ENCODE measurements at regions not wholly inside any gene's neighbourhood (a gene's known extent, or its start where the extent isn't known, plus 50 kb on each side); places are given as distances from the start of the nearest gene placed in this dataset.

DNA sequence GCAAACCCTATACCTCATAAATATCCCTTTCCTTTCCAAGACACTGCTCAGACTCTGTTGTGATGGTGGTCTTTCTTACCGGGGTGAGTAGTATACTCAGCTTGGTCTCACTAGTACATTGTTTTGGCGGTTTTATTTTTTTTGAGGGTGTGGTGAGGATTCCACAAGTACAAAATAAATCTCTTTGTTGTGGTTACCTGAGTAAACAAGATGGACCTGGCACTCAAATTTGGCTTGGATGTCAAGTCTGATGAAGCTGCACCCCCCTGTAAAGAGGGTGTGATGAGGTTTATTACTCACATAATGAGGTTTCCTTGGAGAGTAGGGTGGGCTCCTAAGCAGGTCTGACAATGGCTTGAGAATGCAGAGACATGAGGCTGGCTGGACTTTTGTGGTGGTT, 68.2 kb upstream of the KCNJ6 start:
- TF ChIP-seq MAZ (IDR thresholded peaks at IDR 0.05; ENCODE audit: borderline replicate concordance, low read depth, low read length) (no peak), MXI1 (IDR thresholded peaks at IDR 0.05; ENCODE audit: borderline replicate concordance, low read depth, low read length) (no peak), SMC3 (IDR thresholded peaks at IDR 0.05; ENCODE audit: low read depth, low read length) (no peak), POLR2A (IDR thresholded peaks at IDR 0.05; ENCODE audit: low read depth, low read length) (no peak), RFX5 (IDR thresholded peaks at IDR 0.05; ENCODE audit: low read depth, low read length) (no peak), RCOR1 (IDR thresholded peaks at IDR 0.05; ENCODE audit: insufficient replicate concordance, low read length) (no peak), FOS (IDR thresholded peaks at IDR 0.05; ENCODE audit: low read depth, low read length) (no peak), CEBPB (IDR thresholded peaks at IDR 0.05; ENCODE audit: low read depth, low read length) (no peak), MAFK (IDR thresholded peaks at IDR 0.05; ENCODE audit: low read depth, low read length) (no peak), RAD21 (IDR thresholded peaks at IDR 0.05; ENCODE audit: low read length) (no peak), CHD1 (IDR thresholded peaks at IDR 0.05; ENCODE audit: low read depth, low read length) (no peak), NFE2L2 (IDR thresholded peaks at IDR 0.05; ENCODE audit: low read depth, low read length) (no peak), BHLHE40 (IDR thresholded peaks at IDR 0.05; ENCODE audit: low read depth, low read length) (no peak)
- TF ChIP-seq, protein P1, sequence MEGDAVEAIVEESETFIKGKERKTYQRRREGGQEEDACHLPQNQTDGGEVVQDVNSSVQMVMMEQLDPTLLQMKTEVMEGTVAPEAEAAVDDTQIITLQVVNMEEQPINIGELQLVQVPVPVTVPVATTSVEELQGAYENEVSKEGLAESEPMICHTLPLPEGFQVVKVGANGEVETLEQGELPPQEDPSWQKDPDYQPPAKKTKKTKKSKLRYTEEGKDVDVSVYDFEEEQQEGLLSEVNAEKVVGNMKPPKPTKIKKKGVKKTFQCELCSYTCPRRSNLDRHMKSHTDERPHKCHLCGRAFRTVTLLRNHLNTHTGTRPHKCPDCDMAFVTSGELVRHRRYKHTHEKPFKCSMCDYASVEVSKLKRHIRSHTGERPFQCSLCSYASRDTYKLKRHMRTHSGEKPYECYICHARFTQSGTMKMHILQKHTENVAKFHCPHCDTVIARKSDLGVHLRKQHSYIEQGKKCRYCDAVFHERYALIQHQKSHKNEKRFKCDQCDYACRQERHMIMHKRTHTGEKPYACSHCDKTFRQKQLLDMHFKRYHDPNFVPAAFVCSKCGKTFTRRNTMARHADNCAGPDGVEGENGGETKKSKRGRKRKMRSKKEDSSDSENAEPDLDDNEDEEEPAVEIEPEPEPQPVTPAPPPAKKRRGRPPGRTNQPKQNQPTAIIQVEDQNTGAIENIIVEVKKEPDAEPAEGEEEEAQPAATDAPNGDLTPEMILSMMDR (conservative IDR thresholded peaks at IDR 0.05; ENCODE audit: low read depth, low read length): no peak
- TF ChIP-seq, protein P2, sequence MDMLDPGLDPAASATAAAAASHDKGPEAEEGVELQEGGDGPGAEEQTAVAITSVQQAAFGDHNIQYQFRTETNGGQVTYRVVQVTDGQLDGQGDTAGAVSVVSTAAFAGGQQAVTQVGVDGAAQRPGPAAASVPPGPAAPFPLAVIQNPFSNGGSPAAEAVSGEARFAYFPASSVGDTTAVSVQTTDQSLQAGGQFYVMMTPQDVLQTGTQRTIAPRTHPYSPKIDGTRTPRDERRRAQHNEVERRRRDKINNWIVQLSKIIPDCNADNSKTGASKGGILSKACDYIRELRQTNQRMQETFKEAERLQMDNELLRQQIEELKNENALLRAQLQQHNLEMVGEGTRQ (IDR thresholded peaks at IDR 0.05; ENCODE audit: low read depth, low read length): no peak
- TF ChIP-seq, protein P3, sequence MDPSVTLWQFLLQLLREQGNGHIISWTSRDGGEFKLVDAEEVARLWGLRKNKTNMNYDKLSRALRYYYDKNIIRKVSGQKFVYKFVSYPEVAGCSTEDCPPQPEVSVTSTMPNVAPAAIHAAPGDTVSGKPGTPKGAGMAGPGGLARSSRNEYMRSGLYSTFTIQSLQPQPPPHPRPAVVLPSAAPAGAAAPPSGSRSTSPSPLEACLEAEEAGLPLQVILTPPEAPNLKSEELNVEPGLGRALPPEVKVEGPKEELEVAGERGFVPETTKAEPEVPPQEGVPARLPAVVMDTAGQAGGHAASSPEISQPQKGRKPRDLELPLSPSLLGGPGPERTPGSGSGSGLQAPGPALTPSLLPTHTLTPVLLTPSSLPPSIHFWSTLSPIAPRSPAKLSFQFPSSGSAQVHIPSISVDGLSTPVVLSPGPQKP (IDR thresholded peaks at IDR 0.05; ENCODE audit: borderline replicate concordance, low read depth, low read length): no peak
- Histone ChIP-seq H3K23ac (ENCODE audit: low read depth, low read length) (no peak overlapping the region), H3K56ac (ENCODE audit: extremely low read depth, insufficient read depth, low read length) (no peak overlapping the region), H3K79me1 (ENCODE audit: low read depth in 1 of 2, low read length in 2 of 2) (no peaks in the 10 kb centered on the region), H3K4ac (ENCODE audit: low read depth, low read length) (no peak overlapping the region), H2AFZ (replicated peaks; ENCODE audit: low read length, poor library complexity) (no peak overlapping the region), H3K9me1 (ENCODE audit: insufficient read depth, low read length) (no peaks in the 10 kb centered on the region), H3K4me2 (ENCODE audit: low read depth, low read length) (no peak overlapping the region), H3K18ac (ENCODE audit: low read depth, low read length) (no peak overlapping the region), H3K27me3 (ENCODE audit: control insufficient read depth, insufficient read depth, low read length) (peaks cover 6% of the 10 kb centered on the region), H4K5ac (ENCODE audit: low read depth, low read length) (no peak overlapping the region), H2AK5ac (ENCODE audit: low read depth, low read length) (no peak overlapping the region), H4K20me1 (ENCODE audit: insufficient read depth, low read length) (no peaks in the 10 kb centered on the region), H2BK5ac (ENCODE audit: low read depth, low read length, poor library complexity, severe bottlenecking) (no peak overlapping the region), H3K4me3 (ENCODE audit: insufficient read depth, low read depth, low read length) (no peak overlapping the region), H2AK9ac (replicated peaks; ENCODE audit: low read depth, low read length, poor library complexity) (no peak overlapping the region), H3K27ac (ENCODE audit: insufficient read depth, low read length) (no peak overlapping the region), H3K36me3 (ENCODE audit: control insufficient read depth, insufficient read depth, low read length) (no peaks in the 10 kb centered on the region), H2BK15ac (ENCODE audit: low read depth, low read length) (no peak overlapping the region), H3K9me3 (ENCODE audit: control insufficient read depth, insufficient read depth, low read length) (no peaks in the 10 kb centered on the region), H3K9ac (ENCODE audit: low read depth, low read length) (no peak overlapping the region), H3K4me1 (ENCODE audit: control insufficient read depth, insufficient read depth, low read length) (no peaks in the 10 kb centered on the region), H4K8ac (ENCODE audit: low read depth in 2 of 2, low read length in 2 of 2) (no peak overlapping the region), H2BK120ac (ENCODE audit: low read depth, low read length) (no peak overlapping the region), H2BK20ac (ENCODE audit: low read depth, low read length) (no peak overlapping the region), H3K14ac (replicated peaks; ENCODE audit: low read depth, low read length) (no peak overlapping the region), H4K91ac (ENCODE audit: insufficient read depth, low read depth, low read length) (no peak overlapping the region)
- no peak for ATAC-seq (ENCODE audit: low read depth)
- intact Hi-C loops (cut with micrococcal nuclease): no loop called here
- dilution Hi-C loops (cut with HindIII; ENCODE audit: low sequenced_read_pairs, unreplicated experiment): no loop called here
- no TSS peak for BruUV-seq (replicated peaks)
- DNase-seq: no peak
- in situ Hi-C loops (cut with MboI; ENCODE audit: low sequenced_read_pairs): no loop called here
- no CpG with 5 or more reads among the region's 2 CpGs for WGBS, 2 experiments (ENCODE audit: extremely low coverage in 2 of 2, insufficient read length in 1 of 2)
- ChIA-PET CTCF (no interaction called here), POLR2A (ENCODE audit: unreplicated experiment) (no interaction called here)

All from IMR-90 (cell line).